ENCODE measurements at regions not wholly inside any gene's neighbourhood (a gene's known extent, or its start where the extent isn't known, plus 50 kb on each side); places are given as distances from the start of the nearest gene placed in this dataset.

GRCh38 chr3:14278799-14279625 lies 100.4 kb downstream of the LSM3 start:
- TF ChIP-seq POLR2A (IDR thresholded peaks at IDR 0.05) (no peak), CTCF (IDR thresholded peaks at IDR 0.05) (no peak)
